Stimulated activated CD4-positive, alpha-beta T cell treated with anti-CD3 and anti-CD28 coated beads, Interleukin-2, amount 100 ng/mL, for 48 hours (primary cell): ENCODE measurements at regions not wholly inside any gene's neighbourhood (a gene's known extent, or its start where the extent isn't known, plus 50 kb on each side); places are given as distances from the start of the nearest gene placed in this dataset.
"Not testable (repeated sequence)": the region's sequence is repeated elsewhere in the genome, so short reads cannot be mapped to it uniquely, and the experiment has no call there.

Experiments used
- DNase-seq, 2 donors: peaks; one replicate each; pipeline ENCODE4 v3.0.0-alpha.2; 2020

- DNase-seq, result no peak
These were observed 357.2 kb upstream of the RGPD4 start for GRCh38 chr2:107469437-107469995.

DNA sequence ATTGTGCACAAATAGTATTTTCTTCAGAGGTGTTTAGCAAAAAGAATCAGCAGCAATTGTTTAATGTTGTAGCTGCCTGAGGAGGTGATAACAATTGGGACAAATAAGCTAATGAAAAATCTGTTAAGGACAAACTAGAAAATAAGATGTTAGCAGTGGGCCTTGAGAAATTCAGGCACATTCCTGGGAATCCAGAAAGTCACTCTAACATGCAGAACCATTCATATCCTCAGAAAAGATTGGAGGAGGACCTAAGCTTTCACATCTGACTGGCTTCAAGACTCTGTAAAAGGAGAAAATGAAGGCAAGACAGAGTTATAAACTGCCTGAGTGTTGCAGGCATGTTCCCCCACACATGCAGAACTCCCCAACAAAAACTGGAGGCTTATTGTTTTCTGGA lies 353.5 kb upstream of the RGPD4 start:
- DNase-seq, result no peak

DNA sequence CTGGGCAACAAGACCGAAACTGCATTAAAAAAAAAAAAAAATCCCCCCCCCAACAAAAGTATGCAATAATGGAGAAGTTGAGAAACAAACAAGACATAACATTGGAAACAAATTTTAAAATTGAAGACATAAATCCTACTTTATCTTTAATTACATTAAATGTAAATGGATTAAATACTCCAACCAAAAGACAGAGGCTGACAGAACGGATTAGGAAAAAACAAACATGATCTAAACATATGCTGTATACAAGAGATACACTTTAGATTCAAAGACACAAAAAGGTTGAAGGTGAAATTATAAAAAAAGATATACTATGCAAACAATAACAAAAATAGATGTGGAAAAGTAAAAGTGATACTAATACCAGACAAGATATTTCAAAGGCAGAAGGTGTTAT lies 350.8 kb upstream of the RGPD4 start:
- no peak for DNase-seq

DNA sequence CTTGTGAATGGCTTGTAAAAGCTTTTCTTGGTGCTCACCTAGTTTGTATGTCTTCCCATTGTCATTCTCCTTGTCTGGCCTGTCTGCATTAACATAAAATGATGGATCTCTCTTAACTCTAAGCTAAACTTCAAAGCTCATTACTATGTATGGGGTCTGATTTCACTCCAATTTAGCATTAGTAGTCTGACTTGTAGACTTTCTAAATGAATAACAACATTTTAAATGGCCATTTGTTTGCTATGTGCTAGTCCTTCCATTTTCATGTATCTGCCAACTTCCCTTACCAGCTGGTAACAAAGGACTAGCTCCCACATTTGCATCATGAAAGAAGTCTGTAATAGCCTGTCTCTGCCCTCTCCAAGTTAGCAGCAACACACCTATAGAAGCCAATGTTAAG lies 324.2 kb upstream of the RGPD4 start:
- no peak for DNase-seq

- no peak for DNase-seq
These were observed 314.5 kb upstream of the RGPD4 start for GRCh38 chr2:107511970-107512789.

DNA sequence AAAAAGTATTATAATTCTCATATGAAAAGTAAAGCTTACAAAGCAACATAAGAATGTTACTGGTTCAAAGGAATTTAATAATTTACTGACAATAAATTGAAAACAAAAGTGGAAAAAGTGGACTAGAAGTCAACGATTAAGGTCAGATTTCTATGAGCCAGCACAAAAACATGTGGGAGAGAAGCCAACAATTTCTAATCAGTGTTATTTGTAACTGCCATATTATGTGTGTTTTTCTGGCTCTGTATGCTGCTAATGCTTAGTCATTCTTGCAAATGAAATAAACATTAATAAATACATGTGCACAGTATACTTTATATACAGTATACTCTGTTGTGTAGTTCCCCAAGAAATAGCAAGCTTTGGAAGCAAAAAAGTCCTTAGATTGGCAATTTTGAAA lies 301.3 kb upstream of the RGPD4 start:
- DNase-seq, result no peak

GRCh38 chr2:107529146-107529545 lies 297.5 kb upstream of the RGPD4 start:
- no peak for DNase-seq

DNA sequence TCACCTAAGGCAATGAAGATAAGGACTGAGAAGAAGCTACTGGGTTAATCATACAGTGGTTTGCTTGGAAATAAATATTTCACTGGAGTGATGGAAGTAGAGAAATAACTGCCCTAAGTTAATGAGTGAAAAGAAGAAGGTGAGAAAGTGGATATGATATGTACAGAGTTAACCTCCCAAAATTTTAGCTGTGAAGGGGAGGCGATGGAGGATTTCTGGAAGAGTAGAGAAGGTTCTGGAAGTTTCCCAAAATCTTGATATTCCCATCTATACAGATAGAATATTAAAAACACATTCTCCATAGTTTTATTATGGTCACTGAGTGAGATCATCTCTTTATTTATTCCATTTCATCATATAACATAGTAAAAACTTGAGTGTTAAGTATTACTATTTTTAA lies 296.6 kb upstream of the RGPD4 start:
- no peak for DNase-seq

DNA sequence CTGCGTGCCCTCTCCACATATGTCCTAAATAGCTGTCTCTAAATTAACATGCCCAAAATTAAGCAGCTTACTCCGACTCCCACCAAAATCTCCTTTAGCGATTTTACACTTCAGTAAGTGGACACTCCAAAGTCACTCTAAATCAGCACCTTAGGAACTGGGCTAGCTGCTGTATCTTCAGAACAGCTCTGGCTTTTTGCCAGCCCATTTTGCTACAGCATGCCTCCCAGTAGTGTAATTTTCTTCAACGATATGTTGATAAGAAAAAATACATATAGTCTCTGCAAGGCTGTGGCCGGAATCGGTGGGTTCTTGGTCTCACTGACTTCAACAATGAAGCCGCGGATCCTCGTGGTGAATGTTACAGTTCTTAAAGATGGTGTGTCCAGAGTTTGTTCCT lies 291.8 kb upstream of the RGPD4 start:
- DNase-seq, result no peak

DNA sequence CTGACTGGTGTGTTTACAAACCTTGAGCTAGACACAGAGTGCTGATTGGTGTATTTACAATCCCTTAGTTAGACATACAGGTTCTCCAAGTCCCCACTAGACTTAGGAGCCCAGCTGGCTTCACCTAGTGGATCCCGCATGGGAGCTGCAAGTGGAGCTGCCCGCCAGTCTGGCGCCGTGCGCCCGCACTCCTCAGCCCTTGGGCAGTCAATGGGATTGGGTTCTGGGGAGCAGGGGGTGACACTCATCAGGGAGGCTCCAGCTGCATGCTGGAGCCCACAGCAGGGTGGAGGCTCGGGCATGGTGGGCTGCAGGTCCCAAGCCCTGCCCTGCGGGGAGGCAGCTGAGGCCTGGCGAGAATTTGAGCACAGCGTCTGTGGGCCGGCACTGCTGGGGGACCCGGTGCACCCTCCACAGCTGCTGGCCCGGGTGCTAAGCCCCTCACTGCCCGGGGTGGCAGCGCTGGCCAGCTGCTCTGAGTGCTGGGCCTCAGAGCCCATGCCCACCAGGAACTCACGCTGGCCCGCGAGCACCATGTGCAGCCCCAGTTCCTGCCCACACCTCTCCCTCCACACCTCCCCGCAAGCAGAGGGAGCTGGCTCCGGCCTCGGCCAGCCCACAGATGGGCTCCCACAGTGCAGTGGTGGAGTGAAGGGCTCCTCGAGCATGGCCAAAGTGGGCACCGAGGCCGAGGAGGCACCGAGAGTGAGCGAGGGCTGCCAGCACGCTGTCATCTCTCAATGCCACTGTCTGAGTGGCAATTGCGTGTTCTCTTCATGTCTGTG lies 290.6 kb upstream of the RGPD4 start:
- DNase-seq, result not testable (repeated sequence)

DNA sequence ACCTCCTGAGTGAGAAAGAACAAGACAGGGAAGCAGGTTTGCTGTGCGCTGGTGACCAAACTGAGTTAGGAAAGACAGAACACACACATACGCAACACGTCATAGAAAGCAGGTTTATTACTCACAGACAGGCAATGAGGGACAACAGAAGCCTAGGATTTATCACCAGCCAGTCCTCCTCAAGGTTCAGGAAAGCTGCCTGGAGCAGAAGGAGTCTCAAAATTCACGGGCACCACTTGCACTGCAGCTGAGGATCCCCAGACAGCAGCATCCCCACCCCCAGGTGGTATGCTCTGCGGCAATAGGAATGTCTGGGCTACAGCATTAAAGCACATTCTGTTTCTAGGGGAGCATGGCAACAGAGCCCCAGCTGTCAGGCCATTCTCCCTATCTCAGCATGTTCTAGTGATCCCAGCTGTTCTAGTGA lies 284.4 kb upstream of the RGPD4 start:
- DNase-seq, result no peak

DNA sequence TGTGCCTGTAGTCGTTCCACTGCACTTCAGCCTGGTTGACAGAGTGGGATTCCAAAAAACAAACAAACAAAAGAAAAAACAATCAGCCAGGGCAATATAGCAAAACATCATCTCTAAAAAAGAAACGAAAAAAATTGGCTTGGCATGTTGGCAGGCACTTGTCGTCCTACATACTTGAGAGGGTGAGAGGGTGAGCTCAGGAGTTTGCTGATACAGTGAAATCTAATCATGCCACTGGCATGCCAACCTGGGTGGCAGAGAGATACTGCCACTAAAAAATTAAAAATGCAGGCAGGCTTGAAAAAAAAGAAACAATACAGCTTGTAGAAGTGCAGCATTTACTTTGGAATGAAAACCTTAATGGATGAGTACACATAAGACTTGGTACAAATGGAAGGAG lies 282.9 kb upstream of the RGPD4 start:
- DNase-seq, result no peak

- no peak for DNase-seq
These were observed 281.6 kb upstream of the RGPD4 start for GRCh38 chr2:107545066-107545465.

- DNase-seq, result no peak
These were observed 280.8 kb upstream of the RGPD4 start for GRCh38 chr2:107545851-107546250.

DNA sequence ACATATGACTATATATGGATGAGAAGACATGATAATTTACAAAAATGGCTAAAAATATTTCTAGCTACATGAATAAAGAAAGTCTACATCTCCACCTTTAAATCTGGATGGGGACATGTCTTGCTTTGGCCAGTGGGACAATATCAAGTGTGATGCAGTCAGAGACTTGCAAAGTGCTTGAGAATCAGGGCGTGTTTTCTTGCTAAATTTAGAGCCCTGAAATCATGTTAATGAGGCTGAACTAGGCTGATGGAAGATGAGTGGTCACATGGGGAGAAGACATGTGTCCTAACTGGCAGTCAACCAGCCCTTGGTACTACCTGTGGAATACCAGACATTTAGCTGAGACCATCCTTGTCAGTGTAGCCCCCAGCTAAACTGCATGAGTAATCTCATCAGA lies 278.5 kb upstream of the RGPD4 start:
- DNase-seq, result no peak

GRCh38 chr2:107553046-107553445 lies 273.6 kb upstream of the RGPD4 start:
- DNase-seq, result no peak

GRCh38 chr2:107553539-107553938 lies 273.2 kb upstream of the RGPD4 start:
- DNase-seq, result no peak

DNA sequence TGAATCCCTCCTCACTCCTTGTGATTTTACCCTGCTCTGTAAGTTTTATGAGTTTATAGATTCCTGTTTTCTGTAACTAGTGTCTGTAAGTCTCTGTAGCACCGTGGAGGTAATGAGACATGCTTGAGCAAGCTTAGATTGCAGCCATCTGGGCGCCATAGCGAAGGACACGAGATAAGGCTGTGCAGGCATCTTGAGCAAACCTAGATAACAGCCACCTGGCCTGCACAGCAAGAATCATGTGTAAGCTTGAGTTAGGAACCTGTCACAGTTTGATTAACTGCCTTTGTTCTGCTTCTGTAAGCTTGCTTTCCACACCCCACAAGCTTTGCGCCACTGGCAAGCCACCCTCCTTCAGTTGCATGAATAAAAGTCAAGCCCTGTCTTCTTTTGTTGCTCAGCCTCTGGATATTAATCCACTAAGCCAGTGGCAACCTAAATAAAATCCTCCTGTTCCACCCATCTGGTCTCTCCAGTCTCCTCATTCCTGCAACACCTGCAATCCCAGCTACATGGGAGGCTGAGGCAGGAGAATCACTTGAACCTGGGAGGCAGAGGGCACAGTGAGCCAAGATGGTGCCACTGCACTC lies 270.6 kb upstream of the RGPD4 start:
- no peak for DNase-seq

- DNase-seq, result no peak
These were observed 268.4 kb upstream of the RGPD4 start for GRCh38 chr2:107558295-107558694.

GRCh38 chr2:107569496-107569895 lies 257.2 kb upstream of the RGPD4 start:
- no peak for DNase-seq

- DNase-seq, result no peak
These were observed 255.8 kb upstream of the RGPD4 start for GRCh38 chr2:107570876-107571275.

DNA sequence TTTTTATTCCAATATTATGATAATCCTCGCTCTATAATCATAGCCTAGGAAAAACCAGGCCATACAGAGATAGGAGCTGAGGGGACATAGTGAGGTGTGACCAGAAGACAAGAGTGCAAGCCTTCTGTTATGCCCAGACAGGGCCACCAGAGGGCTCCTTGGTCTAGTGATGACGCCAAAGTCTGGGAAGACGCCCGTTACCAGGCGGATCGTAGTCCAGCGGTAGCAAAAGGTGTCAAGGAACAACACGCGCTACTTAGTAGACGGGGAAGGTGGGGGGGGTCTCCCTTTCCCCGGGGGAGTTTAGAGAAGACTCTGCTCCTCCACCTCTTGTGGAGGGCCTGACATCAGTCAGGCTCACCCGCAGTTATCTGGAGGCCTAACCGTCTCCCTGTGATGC lies 253.8 kb upstream of the RGPD4 start:
- peak in 1 of 2 donors; percentile 5 for DNase-seq

GRCh38 chr2:107576991-107577390 lies 249.7 kb upstream of the RGPD4 start:
- DNase-seq, result no peak

GRCh38 chr2:107582487-107582886 lies 244.2 kb upstream of the RGPD4 start:
- DNase-seq, result no peak
